ENCODE measurements at regions not wholly inside any gene's neighbourhood (a gene's known extent, or its start where the extent isn't known, plus 50 kb on each side); places are given as distances from the start of the nearest gene placed in this dataset.
"Not testable (repeated sequence)": the region's sequence is repeated elsewhere in the genome, so short reads cannot be mapped to it uniquely, and the experiment has no call there.

- DNase-seq, result no peak
Measured at GRCh38 chr20:4468114-4468513, 218.1 kb upstream of the PRNP start.

- no peak for DNase-seq
Measured at GRCh38 chr20:4465855-4466545, 216.9 kb upstream of the ADRA1D start.

GRCh38 chr20:4465212-4465611 lies 216.1 kb upstream of the ADRA1D start:
- DNase-seq, result no peak

- DNase-seq, result not testable (repeated sequence)
Measured at GRCh38 chr20:4462801-4463200, 213.7 kb upstream of the ADRA1D start.

- no peak for DNase-seq
Measured at GRCh38 chr20:4459081-4459480, 210.0 kb upstream of the ADRA1D start.

- DNase-seq, result no peak
Measured at GRCh38 chr20:4457566-4458543, 208.8 kb upstream of the ADRA1D start.

- no peak for DNase-seq
Measured at GRCh38 chr20:4455996-4456395, 206.9 kb upstream of the ADRA1D start.

- DNase-seq, result no peak
Measured at GRCh38 chr20:4455301-4455701, 206.2 kb upstream of the ADRA1D start.

- no peak for DNase-seq
Measured at GRCh38 chr20:4454111-4454510, 205.0 kb upstream of the ADRA1D start.

GRCh38 chr20:4453359-4453758 lies 204.3 kb upstream of the ADRA1D start:
- no peak for DNase-seq

- no peak for DNase-seq
Measured at GRCh38 chr20:4451487-4452081, 202.5 kb upstream of the ADRA1D start.

- peak; percentile 41 for DNase-seq
Measured at GRCh38 chr20:4449957-4450715, 201.0 kb upstream of the ADRA1D start.

- no peak for DNase-seq
Measured at GRCh38 chr20:4445784-4446183, 196.7 kb upstream of the ADRA1D start.

GRCh38 chr20:4445331-4445730 lies 196.2 kb upstream of the ADRA1D start:
- no peak for DNase-seq

GRCh38 chr20:4444404-4444803 lies 195.3 kb upstream of the ADRA1D start:
- DNase-seq, result no peak

- DNase-seq, result no peak
Measured at GRCh38 chr20:4443016-4443415, 193.9 kb upstream of the ADRA1D start.

- DNase-seq, result no peak
Measured at GRCh38 chr20:4441871-4442270, 192.8 kb upstream of the ADRA1D start.

GRCh38 chr20:4441191-4441590 lies 192.1 kb upstream of the ADRA1D start:
- DNase-seq, result no peak

GRCh38 chr20:4439461-4439860 lies 190.4 kb upstream of the ADRA1D start:
- DNase-seq, result no peak

GRCh38 chr20:4437131-4437530 lies 188.0 kb upstream of the ADRA1D start:
- DNase-seq, result no peak

GRCh38 chr20:4435671-4436455 lies 186.8 kb upstream of the ADRA1D start:
- DNase-seq, result no peak

Measured in muscle of arm (tissue), 1 donor.